Naive thymus-derived CD4-positive, alpha-beta T cell (primary cell): ENCODE measurements at regions not wholly inside any gene's neighbourhood (a gene's known extent, or its start where the extent isn't known, plus 50 kb on each side); places are given as distances from the start of the nearest gene placed in this dataset.

Experiments
- ATAC-seq: fragments of 150-1000 bp; cut with Tn5 transposase; 2 replicates; pipeline ENCODE4 v1.10.0; 2021; ENCODE audit warnings: mild to moderate bottlenecking, moderate library complexity
- CTCF ChIA-PET: fragments of 350-600 bp; sonication (Branson Sonifier 250); formaldehyde crosslinking; loops from one replicate; lab custom pipeline; 2021; ENCODE audit warnings: antibody characterized with exemption; lab: Charles Lee
- POLR2A ChIA-PET: fragments of 350-600 bp; sonication (Branson Sonifier 250); formaldehyde crosslinking; loops from one replicate; lab custom pipeline; 2021; ENCODE audit warnings: antibody characterized with exemption, inconsistent platforms; lab: Charles Lee
- DNase-seq, 9 donors: peaks; one replicate each; pipeline versions ENCODE4 v3.0.0 to v3.0.0-alpha.2; 2020 to 2022; ENCODE audit warnings: mixed read lengths in 1 of 9
- H3K27ac ChIP-seq: one replicate; pipeline ENCODE4 v1.7.0; 2013; ENCODE audit warnings: mild to moderate bottlenecking, low read depth, low read length, moderate library complexity
- H3K27me3 ChIP-seq, 2 donors: one replicate each; pipeline ENCODE4 v1.7.0; 2013; ENCODE audit warnings: low read length in 2 of 2, mild to moderate bottlenecking in 2 of 2, moderate library complexity in 2 of 2; ENCODE audit not compliant: control insufficient read depth in 2 of 2, insufficient read depth in 2 of 2
- H3K36me3 ChIP-seq, 3 experiments: 1 replicate in 2 of 3; 2 replicates in 1 of 3; pipeline ENCODE4 v1.7.0; 2013; ENCODE audit warnings: low read length in 3 of 3, mild to moderate bottlenecking in 3 of 3, moderate library complexity in 1 of 3; ENCODE audit not compliant: insufficient read depth in 3 of 3, control insufficient read depth in 2 of 3
- H3K4me1 ChIP-seq, 2 donors: one replicate each; pipeline ENCODE4 v1.7.0; 2013; ENCODE audit warnings: low read length in 2 of 2, mild to moderate bottlenecking in 2 of 2, moderate library complexity in 1 of 2; ENCODE audit not compliant: control insufficient read depth in 2 of 2, insufficient read depth in 2 of 2
- H3K4me3 ChIP-seq: 2 replicates; pipeline ENCODE4 v1.7.0; 2013; ENCODE audit warnings: mild to moderate bottlenecking, low read length
- H3K9me3 ChIP-seq, 3 experiments: 1 replicate in 2 of 3; 2 replicates in 1 of 3; pipeline ENCODE4 v1.7.0; 2013; ENCODE audit warnings: low read length in 3 of 3; ENCODE audit not compliant: control insufficient read depth in 2 of 3
- H3K27ac Mint-ChIP-seq, 9 donors: one replicate each; pipeline ENCODE4 v1.8.0; 2020 to 2022; ENCODE audit warnings: mixed read lengths in 9 of 9, mild to moderate bottlenecking in 8 of 9, moderate library complexity in 5 of 9, inconsistent platforms in 2 of 9
- H3K27me3 Mint-ChIP-seq, 5 donors: one replicate each; pipeline ENCODE4 v1.8.0; 2021 to 2022; ENCODE audit warnings: mixed read lengths in 5 of 5, mild to moderate bottlenecking in 1 of 5
- H3K36me3 Mint-ChIP-seq, 5 donors: one replicate each; pipeline ENCODE4 v1.8.0; 2020 to 2022; ENCODE audit warnings: mixed read lengths in 5 of 5, mild to moderate bottlenecking in 3 of 5, inconsistent platforms in 1 of 5
- H3K4me1 Mint-ChIP-seq, 7 donors: one replicate each; pipeline ENCODE4 v1.8.0; 2020 to 2022; ENCODE audit warnings: mixed read lengths in 7 of 7, mild to moderate bottlenecking in 3 of 7, inconsistent platforms in 1 of 7
- H3K4me3 Mint-ChIP-seq, 10 donors: one replicate each; pipeline ENCODE4 v1.8.0; 2020 to 2022; ENCODE audit warnings: mild to moderate bottlenecking in 10 of 10, mixed read lengths in 10 of 10, moderate library complexity in 6 of 10, inconsistent platforms in 2 of 10
- H3K9me3 Mint-ChIP-seq, 11 donors: one replicate each; pipeline ENCODE4 v1.8.0; 2020 to 2022; ENCODE audit warnings: mixed read lengths in 11 of 11, mild to moderate bottlenecking in 4 of 11, inconsistent platforms in 1 of 11, moderate library complexity in 1 of 11
- intact Hi-C, 2 donors: fragments of 100-400 bp; cut with micrococcal nuclease; formaldehyde crosslinking; loops; one replicate each; pipeline ENCODE4 v1.15.1; 2023

DNA sequence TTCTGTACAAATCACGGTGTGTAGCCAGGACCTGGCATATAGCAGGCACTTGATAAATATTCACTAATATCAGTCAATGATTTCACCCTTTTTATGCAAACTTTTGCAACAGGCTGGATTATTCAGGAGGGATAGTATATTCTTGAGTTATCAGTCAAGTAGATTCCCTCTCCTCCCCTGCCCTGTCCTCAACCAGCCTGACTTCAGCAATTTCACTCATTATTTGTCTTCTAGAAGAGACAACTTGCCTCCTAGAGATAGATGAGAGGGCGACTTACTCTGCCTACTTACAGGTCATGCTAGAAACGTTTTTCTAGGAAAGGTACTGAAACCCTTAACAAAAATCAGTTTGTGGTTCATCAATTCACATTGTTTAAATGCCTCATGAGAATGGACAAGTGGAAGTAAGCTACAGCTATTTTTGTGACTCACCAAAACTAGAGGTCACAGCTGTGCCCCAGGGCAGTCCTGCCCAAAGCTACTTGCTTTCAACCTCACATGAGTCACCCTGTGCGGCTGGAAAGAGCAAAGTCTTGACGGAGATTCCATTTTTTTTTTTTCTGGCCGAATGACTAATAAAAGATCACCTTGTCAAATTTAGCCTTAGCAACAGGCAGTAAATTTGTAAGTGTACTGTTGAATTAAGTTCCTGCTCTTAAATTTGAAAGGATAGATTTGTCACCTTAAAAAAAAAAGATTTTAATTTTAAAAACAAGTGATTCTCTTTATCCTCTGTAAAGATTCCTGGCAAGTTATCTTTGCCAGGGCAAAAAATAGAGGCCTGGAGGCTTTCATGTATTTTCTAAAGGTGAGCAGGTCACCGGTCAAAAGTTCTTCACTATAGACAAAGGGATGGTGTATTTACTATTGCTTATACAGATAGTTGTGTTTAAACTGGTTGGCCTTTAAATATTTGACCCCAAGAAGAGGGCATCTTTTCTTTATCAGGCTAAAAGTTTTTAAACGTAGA lies 109.0 kb upstream of the SLC35G4 start:
- H3K4me3 ChIP-seq: no peak overlapping the region
- no peak overlapping the region for H3K27ac ChIP-seq
- H3K4me1 ChIP-seq: no peaks in the 10 kb centered on the region
- CTCF ChIA-PET: no interaction called here
- Mint-ChIP-seq H3K4me3 (no peak overlapping the region), H3K27ac (no peak overlapping the region), H3K27me3 (peaks cover 4 to 24% (median 5%) of the 10 kb centered on the region in 5 donors), H3K4me1 (no peaks in the 10 kb centered on the region), H3K36me3 (no peaks in the 10 kb centered on the region), H3K9me3 (peaks cover 0 to 4% (median 0%) of the 10 kb centered on the region in 11 donors)
- no peak for ATAC-seq
- no peaks in the 10 kb centered on the region for H3K9me3 ChIP-seq
- POLR2A ChIA-PET: no interaction called here
- intact Hi-C loops: no loop called here
- no peaks in the 10 kb centered on the region for H3K36me3 ChIP-seq
- H3K27me3 ChIP-seq: no peaks in the 10 kb centered on the region
- DNase-seq: no peak

DNA sequence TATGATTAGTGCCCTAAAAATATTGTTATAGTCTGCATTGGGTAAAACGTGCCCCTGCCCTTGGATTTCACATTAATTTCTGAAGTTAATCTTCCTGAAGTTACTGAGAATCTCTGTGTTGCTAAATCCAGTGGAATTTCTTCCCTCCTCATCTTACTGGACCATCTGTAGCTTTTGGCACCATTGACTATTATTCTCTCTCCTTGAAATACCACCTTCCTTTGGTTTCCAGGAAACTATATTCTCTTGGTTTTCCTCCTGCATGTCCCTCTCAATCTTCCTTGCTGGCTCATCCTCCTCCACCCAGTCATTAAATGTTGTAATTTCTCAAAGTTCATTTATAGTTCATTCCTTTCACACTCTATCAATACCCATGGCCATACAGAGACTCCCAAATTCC lies 110.6 kb upstream of the SLC35G4 start:
- no peak for DNase-seq
- H3K27me3 ChIP-seq: no peaks in the 10 kb centered on the region
- intact Hi-C loops: no loop called here
- no peaks in the 10 kb centered on the region for H3K9me3 ChIP-seq
- H3K4me3 Mint-ChIP-seq: no peak overlapping the region
- H3K27ac ChIP-seq: no peak overlapping the region
- ChIA-PET POLR2A (no interaction called here), CTCF (no interaction called here)
- no peak overlapping the region for H3K27ac Mint-ChIP-seq
- ATAC-seq: no peak
- H3K9me3 Mint-ChIP-seq: peaks cover 0 to 4% (median 0%) of the 10 kb centered on the region in 11 donors
- no peaks in the 10 kb centered on the region for H3K4me1 Mint-ChIP-seq
- no peaks in the 10 kb centered on the region for H3K4me1 ChIP-seq
- no peaks in the 10 kb centered on the region for H3K36me3 ChIP-seq
- no peak overlapping the region for H3K4me3 ChIP-seq
- peaks cover 0 to 24% (median 2%) of the 10 kb centered on the region in 5 donors for H3K27me3 Mint-ChIP-seq
- H3K36me3 Mint-ChIP-seq: no peaks in the 10 kb centered on the region

DNA sequence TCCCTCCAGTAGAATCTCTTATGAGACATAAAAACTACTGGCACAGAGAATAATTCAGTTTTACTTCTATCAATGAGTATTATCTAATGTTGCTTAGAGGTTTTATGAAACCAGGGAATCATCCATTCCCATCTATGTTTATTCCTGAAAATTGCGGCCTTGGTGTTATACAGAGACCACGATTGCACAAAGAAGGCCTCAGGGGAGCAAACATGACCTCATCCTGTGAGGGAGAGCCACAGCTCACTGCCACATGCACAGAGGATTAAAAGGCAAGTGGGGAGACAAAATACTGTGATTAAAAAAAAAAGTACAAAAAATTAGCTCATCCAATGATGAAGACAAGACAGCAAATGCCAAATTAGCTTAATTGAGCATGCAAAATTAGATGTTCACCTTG lies 111.8 kb upstream of the SLC35G4 start:
- intact Hi-C loops: no loop called here
- no peaks in the 10 kb centered on the region for H3K36me3 ChIP-seq
- H3K4me1 ChIP-seq: no peaks in the 10 kb centered on the region
- no peaks in the 10 kb centered on the region for H3K9me3 ChIP-seq
- ChIA-PET CTCF (no interaction called here), POLR2A (no interaction called here)
- Mint-ChIP-seq H3K9me3 (peaks cover 0 to 4% (median 0%) of the 10 kb centered on the region in 11 donors), H3K27me3 (peaks cover 0 to 24% (median 2%) of the 10 kb centered on the region in 5 donors), H3K4me3 (no peak overlapping the region), H3K36me3 (no peaks in the 10 kb centered on the region), H3K4me1 (no peaks in the 10 kb centered on the region), H3K27ac (no peak overlapping the region)
- ATAC-seq (no peak), DNase-seq (no peak)
- no peaks in the 10 kb centered on the region for H3K27me3 ChIP-seq
- H3K27ac ChIP-seq: no peak overlapping the region
- H3K4me3 ChIP-seq: no peak overlapping the region

DNA sequence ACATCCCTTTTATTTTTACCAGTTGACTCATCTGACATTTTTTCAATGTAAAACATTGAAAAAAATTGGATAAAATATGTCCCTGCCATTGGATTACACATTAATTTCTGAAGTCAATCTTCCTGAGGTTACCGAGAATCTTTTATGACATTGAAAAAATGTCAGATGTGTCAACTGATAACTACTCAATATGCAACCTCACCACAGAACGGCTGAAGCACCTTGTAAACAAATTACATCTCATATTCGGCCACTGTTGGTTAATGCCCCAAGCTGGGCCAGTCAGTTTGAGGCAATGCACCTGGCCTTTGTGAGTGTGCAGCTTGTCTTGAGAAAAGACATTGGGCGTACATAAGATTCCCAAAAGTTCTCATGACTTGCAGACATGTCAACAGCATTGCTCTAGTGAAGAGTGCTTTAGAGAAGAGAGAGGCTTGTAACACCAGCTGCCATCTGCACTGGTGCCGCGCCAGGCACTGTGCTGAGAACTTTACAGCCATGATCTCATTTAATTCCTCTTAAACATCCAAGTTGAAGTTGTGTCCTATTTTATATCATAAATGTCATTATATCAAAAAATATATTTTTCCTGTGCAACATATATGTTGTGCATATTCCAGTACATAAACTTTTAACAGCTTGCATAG lies 112.7 kb upstream of the SLC35G4 start:
- no peaks in the 10 kb centered on the region for H3K4me1 ChIP-seq
- ATAC-seq (no peak), DNase-seq (no peak)
- Mint-ChIP-seq H3K36me3 (no peaks in the 10 kb centered on the region), H3K27ac (no peak overlapping the region), H3K4me1 (no peaks in the 10 kb centered on the region), H3K27me3 (peaks cover 0 to 20% (median 2%) of the 10 kb centered on the region in 5 donors), H3K9me3 (peaks cover 0 to 4% (median 0%) of the 10 kb centered on the region in 11 donors), H3K4me3 (no peak overlapping the region)
- H3K36me3 ChIP-seq: no peaks in the 10 kb centered on the region
- no peak overlapping the region for H3K4me3 ChIP-seq
- no peak overlapping the region for H3K27ac ChIP-seq
- H3K9me3 ChIP-seq: no peaks in the 10 kb centered on the region
- CTCF ChIA-PET: no interaction called here
- no peaks in the 10 kb centered on the region for H3K27me3 ChIP-seq
- POLR2A ChIA-PET: no interaction called here
- intact Hi-C loops: no loop called here

DNA sequence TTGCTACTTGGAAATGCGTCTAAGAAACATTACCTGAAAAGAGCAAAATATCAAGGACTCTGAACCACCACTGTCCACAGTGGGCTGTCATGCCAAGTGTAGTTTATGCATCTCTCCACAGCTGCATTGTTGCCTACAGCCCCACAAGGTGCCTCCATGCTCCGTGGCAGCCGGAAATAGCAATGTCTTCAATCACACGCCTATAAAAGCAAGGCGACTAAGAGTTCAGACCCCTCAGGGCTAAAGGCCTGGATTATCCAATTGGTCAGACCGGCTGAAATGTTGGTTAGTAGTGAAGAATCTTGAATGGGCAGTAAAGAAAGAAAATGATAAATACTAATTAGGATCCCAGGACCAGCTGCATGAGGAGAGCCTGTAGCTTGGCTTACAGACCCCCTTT lies 114.0 kb upstream of the SLC35G4 start:
- no peaks in the 10 kb centered on the region for H3K36me3 ChIP-seq
- ChIA-PET POLR2A (interaction anchor here (0.6 kb wide), 1 partner anchor 748 kb away, joined by 3 read pairs; no protein-coding TSS in a partner anchor), CTCF (no interaction called here)
- ATAC-seq (no peak), DNase-seq (no peak)
- Mint-ChIP-seq H3K4me3 (no peak overlapping the region), H3K9me3 (peaks cover 0 to 4% (median 0%) of the 10 kb centered on the region in 11 donors), H3K27ac (no peak overlapping the region), H3K27me3 (peaks cover 0 to 20% (median 2%) of the 10 kb centered on the region in 5 donors), H3K36me3 (no peaks in the 10 kb centered on the region), H3K4me1 (no peaks in the 10 kb centered on the region)
- H3K27ac ChIP-seq: no peak overlapping the region
- no peaks in the 10 kb centered on the region for H3K27me3 ChIP-seq
- intact Hi-C loops: no loop called here
- no peaks in the 10 kb centered on the region for H3K9me3 ChIP-seq
- no peaks in the 10 kb centered on the region for H3K4me1 ChIP-seq
- no peak overlapping the region for H3K4me3 ChIP-seq

DNA sequence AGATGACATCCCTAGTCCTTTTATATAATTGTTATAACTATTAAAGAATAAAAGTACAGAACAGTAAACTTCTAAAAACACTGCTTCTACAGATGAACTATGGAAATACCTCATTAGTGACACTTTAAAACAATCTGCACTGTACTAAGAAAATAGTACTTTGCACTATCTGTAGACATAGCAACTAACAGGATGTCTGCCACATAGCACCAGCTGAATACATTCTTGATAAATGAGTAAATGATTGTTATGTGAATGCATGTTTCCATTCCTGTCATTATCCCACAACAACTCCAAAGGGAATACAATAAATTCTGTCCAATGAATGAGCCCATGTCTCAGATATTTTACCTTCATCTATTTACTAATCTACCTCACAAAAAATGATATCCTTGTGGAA lies 115.3 kb upstream of the SLC35G4 start:
- ChIA-PET POLR2A (no interaction called here), CTCF (no interaction called here)
- intact Hi-C loops: no loop called here
- ATAC-seq (no peak), DNase-seq (no peak)
- Histone ChIP-seq H3K4me3 (no peak overlapping the region), H3K27ac (no peak overlapping the region), H3K4me1 (no peaks in the 10 kb centered on the region), H3K36me3 (no peaks in the 10 kb centered on the region), H3K9me3 (no peaks in the 10 kb centered on the region), H3K27me3 (no peaks in the 10 kb centered on the region)
- Mint-ChIP-seq H3K27me3 (peaks cover 0 to 15% (median 0%) of the 10 kb centered on the region in 5 donors), H3K4me3 (no peak overlapping the region), H3K4me1 (no peaks in the 10 kb centered on the region), H3K27ac (no peak overlapping the region), H3K36me3 (no peaks in the 10 kb centered on the region), H3K9me3 (peaks cover 0 to 4% (median 0%) of the 10 kb centered on the region in 11 donors)
